NCI-H2029 (cell line): ENCODE measurements at regions not wholly inside any gene's neighbourhood (a gene's known extent, or its start where the extent isn't known, plus 50 kb on each side); places are given as distances from the start of the nearest gene placed in this dataset.
"Not testable (repeated sequence)": the region's sequence is repeated elsewhere in the genome, so short reads cannot be mapped to it uniquely, and the experiment has no call there.

Experiments
- DNase-seq: peaks from one replicate; lab custom pipeline; 2025; lab: John Stamatoyannopoulos, UW

DNA sequence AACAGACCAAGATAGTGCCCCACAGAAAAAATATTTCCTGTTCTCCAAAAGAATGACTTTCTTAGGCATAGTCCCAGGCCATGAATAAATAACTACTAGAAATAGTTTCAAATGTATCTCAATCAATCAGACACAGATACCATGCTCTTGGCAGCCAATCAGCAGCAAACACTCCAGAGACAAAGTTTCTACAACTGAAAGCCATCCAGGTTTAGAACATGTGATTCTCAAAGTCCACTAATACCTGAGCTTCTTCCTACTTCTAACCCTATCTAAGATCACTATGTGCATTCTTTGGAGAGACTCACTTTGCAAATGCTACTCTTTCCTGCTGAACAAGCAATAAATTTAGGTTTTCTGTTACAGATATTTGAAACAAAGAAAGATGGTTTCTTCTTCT, 425.8 kb upstream of the GRIN3A start:
- DNase-seq = no peak

DNA sequence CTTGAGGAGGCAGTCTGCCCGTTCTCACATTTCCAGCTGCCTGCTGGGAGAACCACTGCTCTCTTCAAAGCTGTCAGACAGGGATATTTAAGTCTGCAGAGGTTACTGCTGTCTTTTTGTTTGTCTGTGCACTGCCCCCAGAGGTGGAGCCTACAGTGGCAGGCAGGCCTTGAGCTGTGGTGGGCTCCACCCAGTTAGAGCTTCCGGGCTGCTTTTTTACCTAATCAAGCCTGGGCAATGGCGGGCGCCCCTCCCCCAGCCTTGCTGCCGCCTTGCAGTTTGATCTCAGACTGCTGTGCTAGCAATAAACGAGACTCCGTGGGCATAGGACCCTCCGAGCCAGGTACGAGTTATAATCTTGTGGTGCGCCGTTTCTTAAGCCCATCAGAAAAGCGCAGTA, 414.6 kb upstream of the GRIN3A start:
- not testable (repeated sequence) for DNase-seq

DNA sequence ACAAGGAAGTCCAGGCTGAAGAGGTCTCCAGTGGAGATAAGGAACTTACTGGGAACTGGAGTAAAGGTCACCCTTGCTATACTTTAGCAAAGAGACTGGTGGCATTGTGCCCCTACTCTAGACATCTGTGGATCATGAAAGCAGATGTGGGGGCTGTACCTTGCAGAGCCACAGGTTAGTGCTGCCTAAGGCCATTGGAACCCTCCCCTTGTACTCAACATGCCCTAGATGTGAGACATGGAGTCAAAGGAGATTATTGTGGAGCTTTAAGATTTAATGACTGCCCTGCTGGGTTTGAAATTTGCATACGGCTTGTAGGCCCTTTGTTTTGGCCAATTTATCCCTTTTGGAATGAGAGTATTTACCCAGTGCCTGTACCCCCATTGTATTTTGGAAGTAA, 397.3 kb upstream of the GRIN3A start:
- no peak for DNase-seq

DNA sequence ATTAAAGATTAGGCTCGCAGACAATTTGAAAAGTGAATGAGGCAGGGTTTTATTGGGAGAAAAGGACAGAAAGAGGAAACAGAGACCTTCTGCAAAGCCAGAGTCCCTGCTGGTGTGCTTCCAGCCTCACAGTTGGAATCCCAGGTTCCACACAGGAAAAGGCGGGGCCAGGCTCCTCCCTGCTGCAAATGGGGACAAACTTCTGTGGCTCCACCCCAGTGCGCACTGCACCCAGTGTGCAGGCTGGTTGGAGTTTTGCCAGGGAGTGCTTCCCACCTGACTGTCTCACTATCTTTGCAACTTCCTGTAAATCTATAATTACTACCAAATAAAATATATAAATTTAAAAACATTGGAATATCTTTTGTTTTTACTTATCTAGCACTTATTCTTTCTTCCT, 386.0 kb upstream of the GRIN3A start:
- DNase-seq = no peak

DNA sequence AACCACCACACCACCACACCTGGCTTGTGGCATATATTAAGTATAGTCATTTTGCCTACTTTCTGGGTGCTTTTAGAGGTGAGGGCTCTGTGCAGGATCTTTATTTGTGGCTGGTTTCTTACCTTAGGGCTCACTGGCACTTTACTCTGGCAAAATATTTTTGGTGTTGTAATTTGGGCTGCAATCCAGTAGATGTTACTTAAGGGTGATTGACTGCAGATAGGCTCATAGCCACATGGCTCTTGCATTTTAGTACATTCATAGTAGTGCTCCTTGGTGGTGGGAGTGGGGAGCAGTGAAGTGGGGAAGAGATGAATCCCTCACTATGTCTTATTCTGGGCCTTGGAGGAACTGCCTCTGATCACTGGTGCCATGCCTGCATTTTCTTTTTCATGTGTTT, 376.1 kb upstream of the GRIN3A start:
- DNase-seq = no peak

DNA sequence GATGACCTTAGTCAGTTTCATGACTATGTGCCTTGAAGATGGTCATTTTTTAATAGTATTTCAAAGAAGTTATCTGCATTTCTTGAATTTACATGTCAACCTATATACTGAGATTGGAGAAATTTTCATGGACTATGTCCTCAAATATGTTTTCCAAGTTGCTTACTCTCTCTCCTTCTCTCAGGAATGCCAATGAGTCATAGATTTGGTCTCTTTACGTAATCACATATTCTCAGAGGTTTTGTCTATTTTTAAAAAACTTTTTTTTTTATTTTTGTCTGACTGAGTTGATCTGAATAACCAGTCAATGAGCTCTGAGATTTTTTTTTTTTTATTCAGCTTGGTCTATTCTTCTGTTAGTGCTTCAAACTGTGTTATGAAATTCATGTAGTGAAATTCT, 374.7 kb upstream of the GRIN3A start:
- no peak for DNase-seq

DNA sequence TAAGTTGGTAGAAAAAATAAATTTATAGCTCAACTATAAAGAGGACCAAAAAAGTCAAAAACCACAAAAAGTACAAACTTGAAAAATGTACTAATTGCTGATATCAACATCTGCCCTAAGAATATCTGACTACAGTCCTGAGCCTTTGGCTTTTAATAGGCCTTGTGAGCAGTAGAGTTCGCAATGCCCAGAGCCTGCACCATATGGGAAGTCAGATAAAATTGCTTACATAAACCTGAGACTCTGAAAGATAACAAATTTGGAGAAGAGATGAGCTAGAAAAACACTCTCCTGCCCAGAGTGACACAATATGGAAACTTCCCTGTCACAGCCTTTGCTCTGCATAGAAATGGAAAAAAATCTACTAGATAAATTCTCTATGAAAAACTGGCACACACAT, 368.0 kb upstream of the GRIN3A start:
- DNase-seq = no peak

DNA sequence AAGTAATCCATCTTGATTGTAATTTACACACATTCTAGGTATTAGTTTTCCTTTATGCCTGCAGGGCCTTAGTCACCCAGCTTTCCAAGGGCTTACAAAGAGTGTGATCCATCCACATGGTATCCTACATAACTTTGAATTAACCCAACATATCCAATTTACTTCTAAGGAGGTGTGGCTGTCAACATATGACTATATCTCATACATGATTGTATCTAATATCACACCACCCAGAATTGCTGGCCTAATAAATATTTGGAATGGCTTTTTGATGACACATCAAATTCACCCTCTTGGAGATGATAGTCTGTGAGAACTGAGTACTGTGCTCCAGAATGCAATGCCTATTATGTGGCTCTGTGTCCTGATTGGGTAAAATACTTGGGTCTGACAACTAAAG, 363.3 kb upstream of the GRIN3A start:
- no peak for DNase-seq

DNA sequence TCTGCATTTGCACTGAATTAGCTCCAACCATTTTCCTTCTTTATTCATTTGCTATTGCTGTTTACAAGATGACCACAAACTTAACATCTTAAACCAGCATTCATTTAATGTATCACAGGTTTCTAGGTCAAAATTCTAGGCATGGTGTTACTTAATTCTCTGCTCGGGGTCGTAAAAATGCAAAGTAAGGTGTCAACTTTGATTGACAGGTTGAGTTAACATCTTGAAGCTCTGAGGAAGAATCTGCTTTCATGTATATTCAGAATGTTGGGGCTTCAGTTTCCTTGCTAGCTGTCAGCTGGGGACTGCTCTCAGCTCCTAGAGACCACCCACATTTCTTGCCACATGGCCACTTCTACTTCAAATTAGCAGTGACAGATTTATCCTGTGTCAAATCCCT, 348.7 kb upstream of the GRIN3A start:
- DNase-seq = no peak

DNA sequence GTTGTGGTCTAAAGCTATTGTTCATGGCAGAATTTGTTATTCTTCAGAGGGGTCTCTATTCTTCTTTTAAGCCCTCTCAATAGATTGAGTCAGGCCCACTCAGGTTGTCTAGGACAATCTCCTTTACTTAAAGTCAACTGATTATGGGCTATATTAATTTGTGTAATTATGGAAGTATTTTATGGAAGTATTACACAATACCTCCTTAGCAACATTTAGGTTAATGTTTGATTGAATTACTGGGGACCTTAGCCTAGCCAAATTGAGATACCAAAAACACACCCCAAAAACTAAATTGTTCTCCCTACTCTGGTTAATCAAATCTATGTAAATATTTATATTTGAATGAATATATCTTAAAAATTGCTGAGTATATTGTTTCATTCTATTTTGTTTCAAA, 347.1 kb upstream of the GRIN3A start:
- DNase-seq = no peak

DNA sequence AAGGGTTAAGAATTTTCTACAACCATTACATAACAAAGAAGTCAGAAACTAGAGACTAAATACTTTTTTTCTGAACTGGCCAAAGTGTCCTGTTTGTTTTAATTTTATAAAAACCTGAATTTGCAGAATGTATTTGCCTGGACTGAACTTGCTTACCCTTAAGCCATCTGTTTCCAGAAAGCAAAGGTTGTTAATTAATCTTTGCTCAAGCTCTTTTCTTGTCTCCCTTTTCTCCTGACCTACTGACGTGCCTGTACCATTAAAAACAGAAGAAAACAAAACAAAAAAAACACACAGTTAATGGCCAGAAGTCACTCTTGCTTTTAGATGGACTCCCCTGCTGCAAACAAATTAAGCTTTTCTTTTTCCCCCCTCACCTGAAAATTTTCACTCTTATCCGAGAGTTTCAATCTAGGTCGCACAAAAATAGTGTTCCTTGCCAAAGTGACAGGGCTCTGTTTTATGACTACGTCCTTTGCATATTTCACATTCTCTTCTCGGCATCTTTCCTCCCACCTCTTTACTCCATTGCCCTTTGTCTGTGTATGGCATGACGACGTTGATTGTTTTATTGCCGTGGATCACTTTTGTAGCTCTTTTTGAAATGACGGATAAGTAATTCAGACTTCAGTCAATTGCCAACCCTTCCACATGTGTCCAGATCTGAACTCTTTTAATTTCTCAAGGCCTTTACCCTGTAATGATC, 333.8 kb upstream of the GRIN3A start:
- no peak for DNase-seq

DNA sequence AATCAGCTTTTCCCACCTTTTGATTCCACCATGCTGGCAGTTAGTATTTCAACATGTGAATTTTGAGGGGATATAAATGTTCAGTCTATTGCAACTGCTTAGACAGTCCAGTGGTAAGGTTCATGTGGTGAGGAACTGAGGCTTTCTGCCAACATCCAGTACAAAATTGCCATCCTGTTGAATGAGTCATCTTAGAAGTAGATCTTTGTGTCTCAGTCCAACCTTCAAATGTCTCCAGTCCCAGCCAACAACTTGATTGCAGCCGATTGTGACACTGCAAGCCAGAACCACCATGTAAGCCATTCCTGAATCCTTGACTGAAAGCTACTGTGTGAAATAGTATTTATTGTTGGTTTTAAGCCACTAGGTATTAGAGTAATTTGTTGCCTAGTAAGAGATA, 331.5 kb upstream of the GRIN3A start:
- DNase-seq = no peak

DNA sequence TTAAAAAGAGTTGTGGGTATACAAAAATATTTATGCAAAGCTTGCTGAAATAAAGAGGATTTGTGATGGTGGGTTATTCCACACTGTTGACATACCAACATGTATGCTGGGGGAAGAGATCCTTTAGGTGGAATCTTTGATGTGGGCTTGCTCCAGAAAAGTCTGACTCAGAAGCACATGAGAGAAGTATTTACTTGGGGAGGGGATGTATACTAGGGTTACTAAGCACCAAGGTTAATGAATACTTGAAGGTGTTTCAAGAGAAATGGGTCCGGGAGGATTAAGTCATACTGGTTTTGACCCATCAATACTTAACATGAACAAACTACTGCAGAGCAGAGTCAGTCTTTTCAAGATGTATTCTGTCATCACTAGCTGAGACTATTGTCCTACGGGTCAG, 316.4 kb upstream of the GRIN3A start:
- DNase-seq = no peak

DNA sequence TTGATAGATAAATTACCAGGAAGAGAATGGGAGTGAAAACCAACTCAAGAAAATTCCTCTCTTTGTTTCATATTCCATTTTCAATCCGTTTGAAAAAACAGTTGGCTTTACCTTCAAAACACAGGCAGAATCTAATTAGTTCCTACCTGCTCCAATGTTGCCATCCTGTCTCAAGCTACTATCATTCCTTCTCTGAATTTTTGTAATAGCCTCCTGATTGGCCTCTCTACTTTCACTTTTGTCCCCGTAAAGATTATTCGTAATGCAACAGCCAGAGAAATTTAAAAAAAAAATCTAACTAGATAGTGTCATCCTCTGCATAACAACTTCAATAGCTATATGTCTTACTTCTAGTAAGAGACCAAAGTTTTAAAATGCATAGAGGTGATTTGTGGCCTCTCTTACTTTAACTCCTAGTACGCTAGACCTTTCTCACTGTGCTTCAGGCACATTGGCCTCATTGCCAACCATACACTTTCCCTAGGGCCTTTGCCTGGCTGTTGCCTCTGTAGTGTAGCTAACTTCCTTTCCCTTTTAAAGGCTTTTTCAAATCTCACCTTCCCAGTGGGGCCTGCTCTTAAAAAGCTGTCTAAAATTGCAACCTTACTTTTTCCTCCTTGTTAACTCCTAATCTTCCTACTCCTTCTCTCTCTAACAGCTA, 311.3 kb upstream of the GRIN3A start:
- DNase-seq = no peak

DNA sequence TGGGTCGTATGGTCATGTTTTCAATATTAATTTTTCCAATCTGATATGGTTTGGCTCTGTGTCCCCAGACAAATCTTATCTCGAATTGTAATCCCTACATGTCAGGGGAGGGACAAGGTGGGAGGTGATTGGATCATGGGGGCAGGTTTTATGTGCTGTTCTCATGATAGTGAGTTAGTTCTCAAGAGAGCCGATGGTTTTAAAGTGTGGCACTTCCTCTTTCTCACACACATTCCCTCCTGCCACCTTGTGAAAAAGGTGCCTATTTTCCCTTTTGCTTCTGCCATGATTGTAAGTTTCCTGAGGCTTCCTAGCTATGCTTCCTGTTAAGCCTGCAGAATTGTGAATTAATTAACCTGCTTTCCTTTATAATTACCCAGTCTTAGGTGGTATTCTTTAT, 309.1 kb upstream of the GRIN3A start:
- DNase-seq = no peak

DNA sequence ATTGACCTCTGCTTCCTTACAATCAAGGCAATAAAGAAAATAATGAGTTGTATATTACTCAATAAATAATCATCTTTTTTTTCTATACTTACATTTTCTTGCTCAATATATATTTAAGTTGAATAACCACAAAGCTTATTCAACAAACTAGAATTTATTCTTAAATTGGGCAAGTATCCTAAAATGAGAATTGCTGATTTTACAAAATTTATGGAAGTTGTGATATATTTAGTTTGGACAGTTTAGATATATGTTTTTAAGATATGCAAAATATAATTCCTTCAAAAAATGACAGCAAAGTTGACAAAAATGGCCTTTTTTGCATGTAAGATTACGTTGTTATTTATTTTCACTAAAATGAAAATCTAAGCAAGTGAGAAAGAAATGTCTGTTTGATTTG, 305.7 kb upstream of the GRIN3A start:
- DNase-seq = no peak

DNA sequence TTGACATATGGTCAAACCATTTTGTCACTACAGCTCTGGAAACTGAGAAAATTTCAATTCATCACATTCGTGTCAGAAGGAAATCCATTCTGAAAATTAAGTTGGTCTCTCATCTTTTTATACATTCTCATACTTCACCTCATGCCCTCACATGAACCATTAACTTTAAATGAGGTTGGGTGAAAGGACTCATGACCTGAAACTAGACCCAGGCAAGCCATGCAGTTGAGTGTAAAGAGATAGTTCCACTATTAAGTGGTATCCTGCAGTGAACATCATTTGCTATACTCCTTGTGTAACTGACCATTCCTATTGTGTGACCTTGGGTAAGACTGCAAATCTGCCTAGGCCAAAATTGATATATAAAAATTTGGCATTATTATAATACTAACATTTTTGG, 299.6 kb upstream of the GRIN3A start:
- no peak for DNase-seq

DNA sequence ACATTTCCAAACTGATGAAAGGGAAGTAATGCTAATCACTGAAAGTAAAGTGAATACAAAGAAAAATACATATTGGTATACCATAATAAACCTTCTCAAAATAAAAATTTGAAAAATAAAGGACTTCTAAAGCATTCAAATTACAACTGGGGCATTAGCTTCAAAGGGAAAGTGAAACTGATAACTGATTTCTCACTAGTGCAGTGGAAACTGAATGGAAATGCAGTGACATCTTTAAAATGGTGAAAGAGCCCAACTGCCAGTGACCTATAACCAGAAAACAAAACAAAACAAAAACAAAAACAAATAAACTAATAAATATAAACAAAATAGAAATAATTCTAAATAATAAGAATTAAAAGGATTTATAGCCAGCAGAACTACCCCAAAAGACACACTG, 297.5 kb upstream of the GRIN3A start:
- DNase-seq = peak; percentile 11

DNA sequence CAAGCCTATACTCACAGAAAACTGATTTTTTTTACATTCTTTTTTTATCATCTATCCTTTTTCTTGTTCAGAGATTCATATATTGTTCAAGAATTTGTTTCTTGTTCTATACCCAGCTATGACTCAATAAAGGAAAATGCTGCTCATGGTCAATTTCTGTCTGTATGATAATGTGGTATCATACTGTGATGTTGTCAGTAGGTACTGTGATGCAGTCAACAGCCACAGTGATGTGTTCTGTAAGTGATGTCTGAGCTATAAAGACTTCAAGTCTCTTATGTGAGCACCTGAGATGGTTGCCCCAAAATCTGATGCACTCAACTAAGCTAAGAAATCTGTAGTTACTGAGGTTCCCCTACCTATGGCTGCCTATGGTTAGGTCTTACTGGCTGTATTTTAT, 294.2 kb upstream of the GRIN3A start:
- no peak for DNase-seq

DNA sequence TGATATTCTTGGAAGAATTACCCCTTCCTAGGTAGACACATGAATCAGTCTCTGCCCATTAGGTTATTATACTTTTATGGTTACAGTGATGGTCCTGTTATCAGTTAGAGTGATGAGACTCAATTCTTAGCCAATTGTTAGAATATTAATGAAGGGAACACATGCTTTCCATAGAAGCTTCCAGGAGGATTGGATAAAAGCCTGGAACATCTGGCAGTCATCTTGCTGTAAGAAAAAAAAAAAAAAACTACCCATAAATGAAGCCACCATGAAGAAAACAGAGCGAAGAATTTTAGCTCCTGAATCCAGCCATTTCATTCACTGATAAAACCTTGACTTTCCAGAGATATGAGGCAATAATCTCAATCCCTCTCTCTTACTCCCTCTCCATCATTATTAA, 262.5 kb upstream of the GRIN3A start:
- DNase-seq = no peak

DNA sequence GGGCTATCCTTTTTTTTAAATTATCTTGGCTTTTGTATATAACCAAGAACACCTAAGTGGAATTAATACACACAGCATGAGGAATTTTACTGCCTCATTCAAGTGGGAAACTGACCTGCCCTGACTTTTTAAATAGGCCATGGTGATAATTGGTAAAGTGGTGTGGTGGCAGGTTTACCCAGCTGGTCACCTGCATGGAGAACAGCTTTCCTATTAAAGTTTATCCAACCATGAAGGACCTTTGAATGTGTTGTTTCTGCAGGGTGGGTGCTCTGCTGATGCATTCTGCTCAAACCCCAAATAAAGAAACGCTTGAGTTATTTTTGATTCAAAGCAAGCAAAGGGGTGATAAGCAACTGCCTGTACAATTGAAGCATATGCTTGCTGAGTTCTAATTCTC, 261.0 kb upstream of the GRIN3A start:
- peak; percentile 31 for DNase-seq

DNA sequence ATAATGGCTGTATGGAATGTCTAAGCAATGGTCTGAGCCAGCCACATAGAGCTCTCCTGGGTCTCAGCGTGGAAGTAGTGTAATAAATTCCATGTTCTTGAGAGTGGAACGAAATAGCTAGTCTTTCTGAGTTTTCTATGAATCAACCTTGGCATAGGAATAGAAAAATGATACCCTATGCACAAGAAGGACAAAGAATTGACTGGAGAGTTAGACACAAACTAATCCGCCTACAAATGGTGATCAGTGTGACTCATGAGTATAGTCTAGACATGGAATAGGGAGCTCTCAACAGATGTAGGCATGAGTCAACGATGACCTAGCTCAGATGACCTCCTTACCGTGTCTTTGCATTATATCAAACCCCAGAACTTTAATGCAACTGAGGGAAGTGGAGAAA, 256.8 kb upstream of the GRIN3A start:
- no peak for DNase-seq

DNA sequence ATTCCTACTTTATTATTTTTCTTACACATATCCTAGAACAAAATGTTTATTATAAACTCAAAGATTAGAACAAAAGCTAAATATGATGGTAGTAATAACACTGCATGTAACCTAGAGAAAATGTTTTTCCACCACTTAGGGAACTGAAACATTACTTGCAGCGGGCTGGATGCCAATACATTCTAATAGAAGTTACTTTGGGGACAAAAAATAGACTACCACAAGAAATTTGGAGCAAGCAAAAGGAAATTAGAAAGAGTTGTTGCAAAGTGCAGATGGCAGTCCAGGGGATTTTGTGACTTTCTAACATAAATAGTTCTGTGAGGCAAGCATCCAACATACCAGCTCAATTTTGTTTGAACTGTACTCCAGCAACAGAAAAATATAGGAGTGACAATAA, 255.3 kb upstream of the GRIN3A start:
- DNase-seq = no peak

DNA sequence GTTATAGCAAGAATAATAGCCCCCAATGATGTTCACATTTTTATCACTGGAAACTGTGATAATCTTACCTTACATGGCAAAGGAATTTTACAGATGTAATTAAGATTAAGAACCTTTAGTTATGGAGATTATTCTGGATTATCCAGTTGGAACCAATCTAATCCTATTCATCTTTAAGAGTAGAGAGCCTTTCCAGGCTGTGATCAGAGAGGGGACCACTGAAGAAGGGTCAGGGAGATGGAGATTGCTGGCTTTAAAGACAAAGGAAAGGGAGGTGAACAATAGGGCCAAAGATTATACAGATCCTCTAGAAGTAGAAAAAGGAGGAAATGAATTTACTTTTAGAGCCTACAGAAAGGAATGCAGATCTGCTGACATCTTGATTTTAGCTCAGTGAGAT, 253.5 kb upstream of the GRIN3A start:
- no peak for DNase-seq
